Astrocyte of the spinal cord (primary cell): ENCODE measurements at regions not wholly inside any gene's neighbourhood (a gene's known extent, or its start where the extent isn't known, plus 50 kb on each side); places are given as distances from the start of the nearest gene placed in this dataset.

Source experiments
- DNase-seq: peaks from one replicate; pipeline ENCODE4 v3.0.0; 2011; ENCODE audit warnings: low read depth, low spot score
- H3K4me3 ChIP-seq: 2 replicates; pipeline ENCODE4 v1.5.1; 2011; ENCODE audit warnings: low read depth, mild to moderate bottlenecking, low read length, moderate library complexity
- in situ Hi-C: cut with HindIII; loops from 2 replicates; pipeline ENCODE4 v1.10.0; 2017; ENCODE audit warnings: low sequenced_read_pairs
- TF ChIP-seq, protein P1 (sequence below): IDR thresholded peaks from 2 replicates; pipeline ENCODE4 v1.5.1; 2012; ENCODE audit warnings: low read depth, mild to moderate bottlenecking, low read length, inconsistent platforms

DNA sequence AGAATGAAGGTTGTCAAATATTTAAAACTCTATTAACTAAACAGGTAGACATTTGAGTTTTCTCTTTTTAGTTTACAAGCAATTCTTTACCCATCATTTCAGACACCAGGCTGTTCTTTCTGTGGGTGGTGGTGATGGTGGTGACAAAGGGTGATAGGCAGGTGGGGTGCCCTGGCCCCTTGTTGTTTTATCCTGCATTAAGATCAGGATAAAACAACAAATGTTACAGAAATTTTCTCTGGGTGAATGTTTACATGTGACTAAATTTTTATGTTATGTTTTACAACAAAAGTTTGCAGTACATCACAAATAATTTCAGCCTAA, 85.9 kb upstream of the MDM1 start:
- in situ Hi-C loops: no loop called here
- DNase-seq: no peak
- no peak overlapping the region for H3K4me3 ChIP-seq
- TF ChIP-seq, protein P1, sequence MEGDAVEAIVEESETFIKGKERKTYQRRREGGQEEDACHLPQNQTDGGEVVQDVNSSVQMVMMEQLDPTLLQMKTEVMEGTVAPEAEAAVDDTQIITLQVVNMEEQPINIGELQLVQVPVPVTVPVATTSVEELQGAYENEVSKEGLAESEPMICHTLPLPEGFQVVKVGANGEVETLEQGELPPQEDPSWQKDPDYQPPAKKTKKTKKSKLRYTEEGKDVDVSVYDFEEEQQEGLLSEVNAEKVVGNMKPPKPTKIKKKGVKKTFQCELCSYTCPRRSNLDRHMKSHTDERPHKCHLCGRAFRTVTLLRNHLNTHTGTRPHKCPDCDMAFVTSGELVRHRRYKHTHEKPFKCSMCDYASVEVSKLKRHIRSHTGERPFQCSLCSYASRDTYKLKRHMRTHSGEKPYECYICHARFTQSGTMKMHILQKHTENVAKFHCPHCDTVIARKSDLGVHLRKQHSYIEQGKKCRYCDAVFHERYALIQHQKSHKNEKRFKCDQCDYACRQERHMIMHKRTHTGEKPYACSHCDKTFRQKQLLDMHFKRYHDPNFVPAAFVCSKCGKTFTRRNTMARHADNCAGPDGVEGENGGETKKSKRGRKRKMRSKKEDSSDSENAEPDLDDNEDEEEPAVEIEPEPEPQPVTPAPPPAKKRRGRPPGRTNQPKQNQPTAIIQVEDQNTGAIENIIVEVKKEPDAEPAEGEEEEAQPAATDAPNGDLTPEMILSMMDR: no peak

DNA sequence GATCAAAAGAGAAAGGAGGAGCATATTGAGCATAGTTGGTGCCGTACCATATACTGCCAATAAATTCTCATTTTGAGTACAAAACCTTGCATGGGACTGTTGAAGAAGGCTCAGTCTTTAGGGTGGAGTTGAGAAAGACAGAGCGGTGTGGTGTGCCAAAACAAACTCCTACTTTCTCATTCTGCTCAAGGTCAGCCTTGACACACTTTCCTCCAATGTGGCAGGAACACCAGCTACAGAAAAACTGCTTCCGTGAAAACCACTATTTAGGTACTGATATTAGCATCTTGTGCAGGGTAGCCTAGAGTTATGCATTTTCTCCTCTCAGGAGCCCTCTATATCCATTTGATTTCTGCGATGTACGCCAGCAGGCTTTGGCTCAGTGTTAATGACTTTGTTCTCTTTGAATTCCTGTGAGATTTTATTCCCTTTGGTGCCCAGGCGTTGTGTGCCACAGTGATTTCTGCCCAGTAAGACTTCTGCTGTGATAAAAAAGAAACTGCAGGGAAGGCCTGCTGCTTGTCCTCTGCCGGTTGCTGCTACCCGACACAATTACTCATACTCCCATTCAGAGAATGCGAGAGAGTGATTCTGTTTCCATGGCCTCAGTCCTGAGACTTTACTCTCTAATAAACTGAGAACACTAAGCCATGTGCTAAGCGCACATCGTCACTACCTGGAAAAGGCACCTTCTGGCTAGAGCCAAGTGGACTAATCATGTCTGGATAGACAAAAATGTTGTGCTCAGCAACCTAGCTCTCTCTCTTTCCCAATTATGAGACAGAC, 88.3 kb upstream of the MDM1 start:
- DNase-seq: peak; percentile 64
- H3K4me3 ChIP-seq: no peak overlapping the region
- in situ Hi-C loops: no loop called here
- TF ChIP-seq, protein P1: no peak

DNA sequence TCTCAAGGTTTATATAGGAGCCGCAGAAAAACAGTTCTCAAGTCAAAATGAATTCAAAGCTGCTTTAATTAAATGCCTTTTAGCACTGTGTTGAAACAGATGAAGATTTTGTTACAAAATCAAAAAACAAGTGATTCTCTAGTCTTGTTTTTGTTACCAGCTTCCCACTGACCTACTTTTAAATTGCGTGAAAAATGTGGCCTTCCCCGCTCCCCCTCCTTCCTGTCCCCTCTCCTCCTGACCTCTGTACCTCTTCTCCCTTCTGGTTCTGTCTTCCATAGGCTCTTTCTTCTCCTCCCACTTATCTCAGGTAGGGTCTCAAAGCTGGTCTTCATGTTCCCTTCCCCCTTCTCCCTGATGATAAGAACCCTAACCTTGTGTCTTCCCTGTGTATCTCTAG, 90.0 kb upstream of the MDM1 start:
- in situ Hi-C loops: no loop called here
- no peak for DNase-seq
- H3K4me3 ChIP-seq: no peak overlapping the region
- TF ChIP-seq, protein P1: no peak

DNA sequence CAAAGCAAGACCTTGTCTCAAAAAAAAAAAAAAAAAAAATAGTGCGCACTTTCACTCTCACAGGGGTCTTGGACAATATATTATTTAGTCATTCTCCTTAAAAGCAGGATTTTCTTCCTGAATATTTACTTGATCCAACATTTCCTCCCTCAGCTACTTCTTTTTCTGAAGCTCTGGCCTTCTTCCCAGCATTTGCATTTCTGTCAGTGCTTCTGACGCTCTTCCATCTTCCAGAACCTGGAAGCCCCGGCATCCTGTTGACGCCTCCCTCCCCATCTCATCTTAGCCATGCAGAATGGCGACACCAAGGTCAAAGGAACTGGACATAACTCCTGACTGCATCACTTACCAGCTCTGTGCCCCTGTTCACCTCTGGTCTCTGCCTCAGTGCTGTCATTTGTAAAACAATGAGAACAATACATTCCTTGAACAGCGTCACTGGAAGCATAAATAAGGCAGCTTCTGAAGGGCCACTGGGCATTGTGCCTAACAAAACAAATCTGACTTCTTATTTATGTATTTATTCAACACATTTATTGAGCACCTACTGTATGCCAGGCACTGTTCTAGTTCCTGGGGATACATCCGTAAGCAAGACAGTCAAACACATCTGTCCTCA, 90.9 kb upstream of the MDM1 start:
- TF ChIP-seq, protein P1: no peak
- no peak for DNase-seq
- in situ Hi-C loops: no loop called here
- H3K4me3 ChIP-seq: no peak overlapping the region

DNA sequence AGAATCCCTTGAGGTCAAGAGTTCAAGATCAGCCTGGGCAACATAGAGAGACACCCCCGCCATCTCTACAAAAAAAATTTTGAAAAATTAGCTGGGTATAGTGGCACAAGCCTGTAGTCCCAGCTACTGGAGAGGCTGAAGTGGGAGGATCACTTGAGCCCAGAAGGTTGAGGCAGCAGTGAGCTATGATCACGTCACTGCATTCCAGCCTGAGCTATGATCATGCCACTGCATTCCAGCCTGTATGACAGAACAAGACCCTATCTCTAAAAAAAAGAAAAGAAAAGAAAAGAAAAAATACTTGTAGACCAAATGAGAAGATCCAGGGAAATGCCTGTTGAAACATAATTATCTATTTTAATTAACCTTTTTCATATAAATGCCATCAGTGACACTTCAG, 93.8 kb upstream of the MDM1 start:
- no peak overlapping the region for H3K4me3 ChIP-seq
- peak; percentile 73 for DNase-seq
- in situ Hi-C loops: no loop called here
- TF ChIP-seq, protein P1: no peak

DNA sequence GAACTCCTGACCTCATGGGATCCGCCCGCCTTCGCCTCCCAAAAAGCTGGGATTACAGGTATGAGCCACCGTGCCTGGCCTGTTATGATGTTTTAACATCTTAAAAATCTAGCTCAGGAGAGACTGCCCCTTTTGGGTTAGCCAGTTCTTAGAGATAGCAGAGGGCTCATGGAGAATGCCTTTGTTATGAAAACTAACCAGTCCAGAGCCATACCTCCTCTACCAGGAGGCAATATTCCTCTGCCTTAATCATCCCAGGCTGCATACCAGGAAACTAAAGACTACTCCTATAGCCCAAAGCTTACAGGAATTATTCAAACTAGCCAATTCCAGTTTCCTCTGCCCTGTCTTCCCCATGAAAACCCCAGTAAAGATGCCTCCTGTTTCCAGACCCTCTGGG, 96.0 kb upstream of the MDM1 start:
- in situ Hi-C loops: no loop called here
- H3K4me3 ChIP-seq: no peak overlapping the region
- TF ChIP-seq, protein P1: no peak

More for the DNA sequence above, 96.0 kb upstream of the MDM1 start:
- no peak for DNase-seq
